GM12874 (cell line): ENCODE measurements at regions not wholly inside any gene's neighbourhood (a gene's known extent, or its start where the extent isn't known, plus 50 kb on each side); places are given as distances from the start of the nearest gene placed in this dataset.

ENCODE experiments used
- CTCF ChIP-seq: IDR thresholded peaks from 2 replicates; pipeline ENCODE4 v1.5.1; 2011; ENCODE audit warnings: low read depth, mild to moderate bottlenecking, control low read depth, low read length, moderate library complexity; ENCODE audit not compliant: insufficient read depth

- no peak for TF ChIP-seq CTCF
These were observed 362.7 kb upstream of the PROK2 start for GRCh38 chr3:72147600-72147999.

- no peak for TF ChIP-seq CTCF
These were observed 360.8 kb upstream of the PROK2 start for GRCh38 chr3:72145506-72146380.

GRCh38 chr3:72144773-72145505, 360.0 kb upstream of the PROK2 start:
- TF ChIP-seq CTCF, result no peak

- TF ChIP-seq CTCF, result no peak
These were observed 359.2 kb upstream of the PROK2 start for GRCh38 chr3:72143966-72144717.

- no peak for TF ChIP-seq CTCF
These were observed 358.4 kb upstream of the PROK2 start for GRCh38 chr3:72143322-72143721.

- TF ChIP-seq CTCF, result no peak
These were observed 357.1 kb upstream of the PROK2 start for GRCh38 chr3:72142028-72142427.

- TF ChIP-seq CTCF, result no peak
These were observed 356.3 kb upstream of the PROK2 start for GRCh38 chr3:72141264-72141663.
